ENCODE measurements at regions not wholly inside any gene's neighbourhood (a gene's known extent, or its start where the extent isn't known, plus 50 kb on each side); places are given as distances from the start of the nearest gene placed in this dataset.

DNA sequence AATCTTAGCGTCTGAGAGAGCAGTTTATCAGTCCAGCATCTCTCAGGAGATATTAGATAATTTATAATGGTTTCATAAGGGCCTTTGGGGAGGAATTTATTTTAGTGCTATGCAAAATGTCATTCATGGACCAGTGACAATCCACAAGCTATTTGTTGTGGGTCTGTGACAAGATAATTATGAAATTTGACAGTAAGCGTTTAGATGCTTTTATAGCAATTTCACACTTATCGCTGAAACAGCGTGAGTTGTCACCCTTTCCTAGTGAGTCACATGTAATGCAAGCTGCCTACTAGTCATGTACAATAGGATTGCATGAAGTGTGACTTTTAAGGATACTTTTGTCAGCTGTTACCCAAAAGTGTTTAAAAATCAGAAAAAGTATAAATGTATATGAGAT, 315.6 kb upstream of the THBS1 start:
- TF ChIP-seq, protein P1, sequence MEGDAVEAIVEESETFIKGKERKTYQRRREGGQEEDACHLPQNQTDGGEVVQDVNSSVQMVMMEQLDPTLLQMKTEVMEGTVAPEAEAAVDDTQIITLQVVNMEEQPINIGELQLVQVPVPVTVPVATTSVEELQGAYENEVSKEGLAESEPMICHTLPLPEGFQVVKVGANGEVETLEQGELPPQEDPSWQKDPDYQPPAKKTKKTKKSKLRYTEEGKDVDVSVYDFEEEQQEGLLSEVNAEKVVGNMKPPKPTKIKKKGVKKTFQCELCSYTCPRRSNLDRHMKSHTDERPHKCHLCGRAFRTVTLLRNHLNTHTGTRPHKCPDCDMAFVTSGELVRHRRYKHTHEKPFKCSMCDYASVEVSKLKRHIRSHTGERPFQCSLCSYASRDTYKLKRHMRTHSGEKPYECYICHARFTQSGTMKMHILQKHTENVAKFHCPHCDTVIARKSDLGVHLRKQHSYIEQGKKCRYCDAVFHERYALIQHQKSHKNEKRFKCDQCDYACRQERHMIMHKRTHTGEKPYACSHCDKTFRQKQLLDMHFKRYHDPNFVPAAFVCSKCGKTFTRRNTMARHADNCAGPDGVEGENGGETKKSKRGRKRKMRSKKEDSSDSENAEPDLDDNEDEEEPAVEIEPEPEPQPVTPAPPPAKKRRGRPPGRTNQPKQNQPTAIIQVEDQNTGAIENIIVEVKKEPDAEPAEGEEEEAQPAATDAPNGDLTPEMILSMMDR (conservative IDR thresholded peaks at IDR 0.05; ENCODE audit: low read depth, low read length): no peak
- no peak for TF ChIP-seq EZH2 (IDR thresholded peaks at IDR 0.05; ENCODE audit: borderline replicate concordance, low read depth, low read length, poor library complexity, severe bottlenecking)
